Endothelial cell of umbilical vein (primary cell): ENCODE measurements at regions not wholly inside any gene's neighbourhood (a gene's known extent, or its start where the extent isn't known, plus 50 kb on each side); places are given as distances from the start of the nearest gene placed in this dataset.

ENCODE experiments used
- BruUV-seq: library from RNA; stranded (reverse); fragments of 400-500 nt; replicated peaks from 2 replicates; lab custom pipeline; 2021; lab: Mats Ljungman, UMichigan
- CTCF ChIA-PET: fragments of 300-600, 350-600 bp; sonication (Branson Sonifier 250); formaldehyde crosslinking; loops from one replicate; lab custom pipeline; 2021; ENCODE audit warnings: antibody characterized with exemption, inconsistent platforms; lab: Charles Lee
- POLR2A ChIA-PET: fragments of 300-600, 350-600 bp; sonication (Branson Sonifier 250); formaldehyde crosslinking; loops from one replicate; lab custom pipeline; 2021; ENCODE audit warnings: antibody characterized with exemption, inconsistent platforms; lab: Charles Lee
- DNase-seq: peaks from one replicate; pipeline ENCODE4 v3.0.0-alpha.2; 2011; ENCODE audit warnings: low read depth, low spot score
- FAIRE-seq: peaks from 2 replicates; lab custom pipeline; 2011; peaks lifted over from hg19 to GRCh38; lab: Jason Lieb, UNC
- H2AFZ ChIP-seq: 2 replicates; pipeline ENCODE4 v1.6.0; 2012; ENCODE audit warnings: low read depth, low read length, control low read depth, inconsistent platforms
- H3K27ac ChIP-seq: 2 replicates; pipeline ENCODE4 v1.5.1; 2011; ENCODE audit warnings: low read depth, mild to moderate bottlenecking, control low read depth, low read length, moderate library complexity; ENCODE audit not compliant: insufficient read depth
- H3K27me3 ChIP-seq, 2 experiments: 2 replicates each; pipeline versions ENCODE4 v1.6.0 to v1.6.1; 2011; ENCODE audit warnings: low read length in 2 of 2, mixed read lengths in 1 of 2; ENCODE audit not compliant: control insufficient read depth in 2 of 2, insufficient read depth in 2 of 2
- H3K36me3 ChIP-seq, 2 experiments: 2 replicates in 1 of 2; 3 replicates in 1 of 2; pipeline ENCODE4 v1.5.1; 2011; ENCODE audit warnings: low read length in 2 of 2, mild to moderate bottlenecking in 1 of 2, moderate library complexity in 1 of 2; ENCODE audit not compliant: control insufficient read depth in 2 of 2, insufficient read depth in 2 of 2; ENCODE audit errors: extremely low read depth in 1 of 2
- H3K4me1 ChIP-seq: 3 replicates; pipeline ENCODE4 v1.5.1; 2011; ENCODE audit warnings: mild to moderate bottlenecking, low read length; ENCODE audit not compliant: control insufficient read depth, insufficient read depth; ENCODE audit errors: extremely low read depth
- H3K4me2 ChIP-seq: 2 replicates; pipeline ENCODE4 v1.6.1; 2011; ENCODE audit warnings: low read length, control low read depth, mixed read lengths; ENCODE audit not compliant: insufficient read depth
- H3K4me3 ChIP-seq, 3 experiments: fragments of 200-600 bp in 1 of 3; sonication (generic), shearing (Covaris generic) in 1 of 3; replicated peaks in 1 of 3; 2 replicates each; pipeline ENCODE4 v1.5.1; 2011 to 2016; ENCODE audit warnings: control low read depth in 3 of 3, low read length in 3 of 3, mild to moderate bottlenecking in 2 of 3, inconsistent platforms in 1 of 3, low read depth in 1 of 3, moderate library complexity in 1 of 3; ENCODE audit not compliant: insufficient read depth in 1 of 3
- H3K79me2 ChIP-seq: 2 replicates; pipeline ENCODE4 v1.6.0; 2012; ENCODE audit warnings: low read length, inconsistent platforms; ENCODE audit not compliant: control insufficient read depth, insufficient read depth
- H3K9ac ChIP-seq: replicated peaks from 2 replicates; pipeline ENCODE3; 2011; ENCODE audit warnings: low read length, control low read depth; ENCODE audit not compliant: insufficient read depth; ENCODE audit errors: extremely low read depth
- H3K9me1 ChIP-seq: replicated peaks from 3 replicates; pipeline ENCODE4 v1.6.0; 2011; ENCODE audit warnings: mild to moderate bottlenecking, low read length; ENCODE audit not compliant: control insufficient read depth, insufficient read depth; ENCODE audit errors: extremely low read depth
- H3K9me3 ChIP-seq: replicated peaks from 2 replicates; pipeline ENCODE4 v1.5.1; 2012; ENCODE audit warnings: low read length, inconsistent platforms; ENCODE audit not compliant: control insufficient read depth, insufficient read depth
- H4K20me1 ChIP-seq: replicated peaks from 2 replicates; pipeline ENCODE3; 2011; ENCODE audit warnings: mild to moderate bottlenecking, low read length; ENCODE audit not compliant: control insufficient read depth, insufficient read depth; ENCODE audit errors: extremely low read depth
- EZH2 ChIP-seq: IDR thresholded peaks from 2 replicates; pipeline ENCODE4 v1.6.1; 2012; ENCODE audit warnings: borderline replicate concordance, low read depth, mild to moderate bottlenecking, moderate library complexity, low read length, inconsistent platforms; ENCODE audit not compliant: severe bottlenecking
- FOS ChIP-seq: IDR thresholded peaks from 2 replicates; pipeline ENCODE4 v1.6.1; 2011; ENCODE audit warnings: mild to moderate bottlenecking, low read length, moderate library complexity, borderline replicate concordance; ENCODE audit not compliant: insufficient read depth
- GATA2 ChIP-seq: IDR thresholded peaks from 2 replicates; pipeline ENCODE4 v1.7.0; 2011; ENCODE audit warnings: low read depth, mild to moderate bottlenecking, moderate library complexity, mixed read lengths, low read length; ENCODE audit not compliant: insufficient read length, insufficient read depth
- JUN ChIP-seq: IDR thresholded peaks from 2 replicates; pipeline ENCODE4 v1.6.1; 2011; ENCODE audit warnings: borderline replicate concordance, low read depth; ENCODE audit not compliant: insufficient read length, insufficient read depth
- MYC ChIP-seq: IDR thresholded peaks from one replicate; pipeline ENCODE4 v1.6.1; 2011; ENCODE audit warnings: mild to moderate bottlenecking, low read depth, low read length
- POLR2A ChIP-seq: IDR thresholded peaks from 2 replicates; pipeline ENCODE4 v1.6.1; 2012; ENCODE audit warnings: low read depth, mild to moderate bottlenecking, control low read depth, low read length
- POLR2AphosphoS5 ChIP-seq: IDR thresholded peaks from 2 replicates; pipeline ENCODE4 v1.6.1; 2012; ENCODE audit warnings: low read depth, mild to moderate bottlenecking, control low read depth, low read length, moderate library complexity; ENCODE audit not compliant: insufficient read depth
- dilution Hi-C: fragments of 300-500 bp; cut with MboI; formaldehyde crosslinking; loops from one replicate; pipeline ENCODE4 v1.15.0; 2019; ENCODE audit warnings: low sequenced_read_pairs; ENCODE audit not compliant: extremely low pct_ligation_motif_present
- intact Hi-C: fragments of 100-400 bp; cut with micrococcal nuclease; formaldehyde crosslinking; loops from one replicate; pipeline ENCODE4 v1.10.0; 2022
- TF ChIP-seq, protein P1 (sequence below), 2 donors: IDR thresholded peaks; 1 replicate in 1 of 2; 2 replicates in 1 of 2; pipeline ENCODE4 v1.5.1; 2011; ENCODE audit warnings: low read length in 2 of 2, mild to moderate bottlenecking in 2 of 2, moderate library complexity in 2 of 2, control low read depth in 1 of 2, inconsistent platforms in 1 of 2, low read depth in 1 of 2; ENCODE audit not compliant: insufficient read depth in 1 of 2; ENCODE audit errors: extremely low read depth in 1 of 2
- TF ChIP-seq, protein P2 (sequence below): IDR thresholded peaks from 2 replicates; pipeline ENCODE4 v1.6.1; 2011; ENCODE audit not compliant: insufficient read depth, insufficient read length

DNA sequence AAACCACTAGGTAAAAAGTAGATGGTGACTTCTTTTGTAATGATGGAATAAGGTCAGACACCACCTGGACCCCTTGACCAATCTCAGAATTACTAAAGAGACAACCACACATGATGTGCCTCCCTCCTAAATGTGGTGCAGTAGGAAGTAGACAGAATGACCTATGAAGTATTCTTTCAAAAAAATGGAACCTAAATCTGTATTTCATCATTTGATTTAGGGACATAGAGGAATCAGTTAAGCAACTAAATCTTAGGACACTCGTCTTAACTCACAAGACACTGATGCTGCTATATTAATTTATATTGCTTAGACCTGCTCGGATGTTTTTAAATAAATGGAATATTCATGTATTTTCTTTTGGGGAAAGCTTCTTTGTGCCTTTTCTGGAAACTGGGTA is 80.9 kb upstream of the IRF2BP2 start:
- intact Hi-C loops (loop anchor here (1.0 kb wide), 1 partner anchor 32 kb away; no protein-coding TSS in a partner anchor), dilution Hi-C loops (no loop called here)
- no peak for TF ChIP-seq MYC
- TF ChIP-seq JUN: no peak
- TF ChIP-seq FOS: no peak
- TF ChIP-seq EZH2: no peak
- TF ChIP-seq, protein P1, sequence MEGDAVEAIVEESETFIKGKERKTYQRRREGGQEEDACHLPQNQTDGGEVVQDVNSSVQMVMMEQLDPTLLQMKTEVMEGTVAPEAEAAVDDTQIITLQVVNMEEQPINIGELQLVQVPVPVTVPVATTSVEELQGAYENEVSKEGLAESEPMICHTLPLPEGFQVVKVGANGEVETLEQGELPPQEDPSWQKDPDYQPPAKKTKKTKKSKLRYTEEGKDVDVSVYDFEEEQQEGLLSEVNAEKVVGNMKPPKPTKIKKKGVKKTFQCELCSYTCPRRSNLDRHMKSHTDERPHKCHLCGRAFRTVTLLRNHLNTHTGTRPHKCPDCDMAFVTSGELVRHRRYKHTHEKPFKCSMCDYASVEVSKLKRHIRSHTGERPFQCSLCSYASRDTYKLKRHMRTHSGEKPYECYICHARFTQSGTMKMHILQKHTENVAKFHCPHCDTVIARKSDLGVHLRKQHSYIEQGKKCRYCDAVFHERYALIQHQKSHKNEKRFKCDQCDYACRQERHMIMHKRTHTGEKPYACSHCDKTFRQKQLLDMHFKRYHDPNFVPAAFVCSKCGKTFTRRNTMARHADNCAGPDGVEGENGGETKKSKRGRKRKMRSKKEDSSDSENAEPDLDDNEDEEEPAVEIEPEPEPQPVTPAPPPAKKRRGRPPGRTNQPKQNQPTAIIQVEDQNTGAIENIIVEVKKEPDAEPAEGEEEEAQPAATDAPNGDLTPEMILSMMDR (IDR thresholded peaks at IDR 0.05; ENCODE audit: extremely low read depth in 1 of 2, insufficient read depth in 1 of 2, low read depth in 1 of 2, low read length in 2 of 2): no peak
- no peak for TF ChIP-seq POLR2AphosphoS5
- TF ChIP-seq GATA2: no peak
- TF ChIP-seq POLR2A: no peak
- TF ChIP-seq, protein P2, sequence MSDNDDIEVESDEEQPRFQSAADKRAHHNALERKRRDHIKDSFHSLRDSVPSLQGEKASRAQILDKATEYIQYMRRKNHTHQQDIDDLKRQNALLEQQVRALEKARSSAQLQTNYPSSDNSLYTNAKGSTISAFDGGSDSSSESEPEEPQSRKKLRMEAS: no peak
- H3K79me2 ChIP-seq: no peaks in the 10 kb centered on the region
- H3K9me3 ChIP-seq: no peaks in the 10 kb centered on the region
- H3K36me3 ChIP-seq: no peaks in the 10 kb centered on the region
- H3K4me3 ChIP-seq: no peak overlapping the region
- H3K9ac ChIP-seq: no peak overlapping the region
- no peaks in the 10 kb centered on the region for H3K4me1 ChIP-seq
- H3K27me3 ChIP-seq: no peaks in the 10 kb centered on the region
- DNase-seq (no peak), FAIRE-seq (no peak)
- H3K9me1 ChIP-seq: no peaks in the 10 kb centered on the region
- no TSS peak for BruUV-seq
- H4K20me1 ChIP-seq: no peaks in the 10 kb centered on the region
- POLR2A ChIA-PET: no interaction called here
- no peak overlapping the region for H3K4me2 ChIP-seq
- H2AFZ ChIP-seq: no peak overlapping the region
- CTCF ChIA-PET: no interaction called here
- no peak overlapping the region for H3K27ac ChIP-seq
